ENCODE measurements at regions not wholly inside any gene's neighbourhood (a gene's known extent, or its start where the extent isn't known, plus 50 kb on each side); places are given as distances from the start of the nearest gene placed in this dataset.

DNA sequence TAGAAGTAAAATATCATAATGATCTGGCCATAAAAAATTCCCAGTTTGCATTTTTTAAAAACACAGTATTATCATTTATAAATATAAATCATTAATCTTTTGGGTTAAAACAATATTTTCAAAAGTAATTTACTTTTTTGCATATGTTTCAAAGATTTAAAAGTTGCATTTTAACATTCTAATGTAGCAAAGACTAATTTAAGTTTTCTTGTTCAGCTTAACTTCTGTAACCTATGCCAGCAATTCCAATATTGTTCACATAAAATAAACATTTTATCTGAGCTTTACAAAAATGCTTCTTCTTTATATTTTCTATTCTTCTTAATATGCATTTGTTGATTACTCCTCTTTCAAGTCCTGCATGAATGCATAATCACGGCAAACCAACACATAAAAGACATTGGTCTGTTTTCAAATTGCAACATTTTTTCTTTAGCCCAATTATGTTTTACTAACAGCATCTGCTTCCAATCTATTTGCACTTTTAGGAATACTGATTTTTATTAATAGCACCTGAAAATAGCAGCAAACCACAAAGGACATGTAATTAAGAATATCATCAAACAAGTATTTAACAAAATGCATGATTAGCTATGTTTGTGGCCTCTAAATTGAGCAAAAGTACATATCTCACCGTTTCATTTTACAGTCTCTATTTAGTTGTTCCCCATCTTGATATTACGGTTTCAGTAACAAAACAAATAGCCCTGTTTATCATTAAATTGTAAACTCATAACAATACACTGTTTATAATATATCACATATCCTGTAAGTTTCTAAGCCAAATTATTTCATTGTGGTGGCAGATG lies 286.9 kb upstream of the NFE2L3 start:
- TF ChIP-seq POLR2AphosphoS5 (IDR thresholded peaks at IDR 0.05; ENCODE audit: borderline replicate concordance, low read depth, low read length) (no peak), EZH2 (IDR thresholded peaks at IDR 0.05) (no peak)

Data from SK-N-MC (cell line).